Testis (tissue), 2 donors: ENCODE measurements at regions not wholly inside any gene's neighbourhood (a gene's known extent, or its start where the extent isn't known, plus 50 kb on each side); places are given as distances from the start of the nearest gene placed in this dataset.

Source experiments
- DNase-seq: peaks from one replicate; pipeline ENCODE4 v3.0.0-alpha.2; 2019
- H3K27ac ChIP-seq, 2 donors: fragments of 200-600 bp; sonication (generic); one replicate each; pipeline ENCODE4 v1.5.1; 2019
- H3K27me3 ChIP-seq: fragments of 200-600 bp; sonication (generic); one replicate; pipeline ENCODE4 v1.5.1; 2019
- H3K36me3 ChIP-seq: fragments of 200-600 bp; sonication (generic); one replicate; pipeline ENCODE4 v1.5.1; 2017; ENCODE audit warnings: low read depth; ENCODE audit errors: missing control alignments
- H3K4me1 ChIP-seq: fragments of 200-600 bp; sonication (generic); one replicate; pipeline ENCODE4 v1.5.1; 2019
- H3K4me3 ChIP-seq, 2 donors: fragments of 200-600 bp; sonication (generic); one replicate each; pipeline ENCODE4 v1.5.1; 2017 to 2019
- H3K9me3 ChIP-seq: fragments of 200-600 bp; sonication (generic); one replicate; pipeline ENCODE4 v1.5.1; 2017
- CTCF ChIP-seq, 3 experiments: fragments of 450-650 bp in 2 of 3; fragments of 200-600 bp in 1 of 3; sonication (generic) in 1 of 3; IDR thresholded peaks; one replicate each; pipeline ENCODE4 v1.5.1; 2016 to 2019; ENCODE audit warnings: antibody characterized with exemption in 3 of 3, mild to moderate bottlenecking in 2 of 3, moderate library complexity in 1 of 3
- POLR2A ChIP-seq: fragments of 450-650 bp; IDR thresholded peaks from one replicate; pipeline ENCODE4 v1.6.1; 2017; ENCODE audit warnings: antibody characterized with exemption, mild to moderate bottlenecking, moderate library complexity
- WGBS, 2 donors: methylation state at CpG; one replicate each; pipeline ENCODE4 v1.1.5; 2018; 5-methylcytosine and 5-hydroxymethylcytosine counted together
- intact Hi-C: fragments of 100-400 bp; cut with DNase I; formaldehyde crosslinking; loops from one replicate; pipeline ENCODE4 v1.15.1; 2023; ENCODE audit warnings: low total_unique reads

DNA sequence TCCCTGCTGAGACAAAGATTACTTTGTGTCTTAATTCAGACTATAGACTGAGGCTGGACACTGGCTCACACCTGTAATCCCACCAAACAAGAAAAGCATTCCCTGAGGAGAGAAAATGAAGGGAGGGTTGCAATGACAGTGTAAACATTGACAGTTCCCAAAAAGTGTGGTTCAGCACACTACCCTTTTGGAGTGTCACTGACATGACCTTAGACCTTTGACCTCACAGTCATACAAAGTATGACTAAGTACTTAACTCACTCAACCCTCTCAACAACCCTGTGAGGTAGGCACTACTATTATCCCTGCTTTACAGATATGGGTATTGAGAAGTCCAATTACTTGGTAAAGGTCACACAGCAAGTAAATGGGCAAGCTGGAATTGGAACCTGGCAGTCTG is 341.7 kb downstream of the LRRC3B start:
- TF ChIP-seq CTCF (IDR thresholded peaks at IDR 0.05) (no peak), POLR2A (no peak)
- no peaks in the 10 kb centered on the region for H3K27me3 ChIP-seq
- H3K4me1 ChIP-seq = no peaks in the 10 kb centered on the region
- no peak overlapping the region for H3K4me3 ChIP-seq
- intact Hi-C loops = no loop called here
- DNase-seq = no peak
- H3K36me3 ChIP-seq = no peaks in the 10 kb centered on the region
- H3K27ac ChIP-seq = no peak overlapping the region
- H3K9me3 ChIP-seq = no peaks in the 10 kb centered on the region

DNA sequence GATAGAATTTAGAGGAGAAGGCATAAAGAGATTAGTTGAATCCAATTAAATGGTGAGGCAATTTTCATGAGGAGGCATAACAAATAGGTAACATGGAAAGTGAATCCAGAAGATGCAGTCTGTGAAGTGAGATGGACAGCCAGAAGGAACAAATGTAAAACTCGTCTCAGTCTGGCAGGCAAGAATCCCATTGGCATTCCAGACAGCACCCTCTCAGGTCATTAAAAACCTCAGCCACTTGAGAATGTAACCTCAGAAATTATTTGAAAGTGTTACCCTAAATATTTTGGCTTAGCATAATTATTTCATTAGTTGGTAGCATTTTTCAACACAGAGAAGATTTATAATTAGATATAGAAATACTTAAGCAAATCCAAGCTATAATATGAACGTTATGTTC is 342.3 kb downstream of the LRRC3B start:
- no peak for DNase-seq
- H3K4me1 ChIP-seq = no peaks in the 10 kb centered on the region
- H3K27me3 ChIP-seq = no peaks in the 10 kb centered on the region
- no peak overlapping the region for H3K4me3 ChIP-seq
- no peaks in the 10 kb centered on the region for H3K9me3 ChIP-seq
- no peak for TF ChIP-seq CTCF (IDR thresholded peaks at IDR 0.05)
- TF ChIP-seq POLR2A = no peak
- intact Hi-C loops = no loop called here
- WGBS, 2 donors = 65 to 73% methylated on average over 2 of the region's 2 CpGs
- H3K27ac ChIP-seq = no peak overlapping the region
- H3K36me3 ChIP-seq = no peaks in the 10 kb centered on the region

DNA sequence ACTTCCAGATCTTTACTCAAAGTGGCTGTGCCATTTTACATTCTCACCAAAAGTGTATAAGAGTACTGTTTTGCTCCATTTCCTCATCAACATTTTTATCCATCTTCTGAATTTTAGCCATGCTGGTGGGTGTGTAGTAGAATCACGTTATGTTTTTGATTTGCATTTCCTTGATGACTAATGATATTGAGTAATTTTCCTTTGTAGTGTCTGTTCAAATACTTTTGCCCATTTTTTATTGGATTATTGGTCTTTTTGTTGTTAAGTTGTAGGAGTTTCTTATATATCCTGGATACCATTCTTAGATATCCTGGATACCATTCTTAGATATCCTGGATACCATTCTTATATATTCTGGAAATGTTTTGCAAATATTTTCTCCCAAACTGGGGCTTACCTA is 344.9 kb downstream of the LRRC3B start:
- TF ChIP-seq CTCF (IDR thresholded peaks at IDR 0.05) = no peak
- TF ChIP-seq POLR2A = no peak
- WGBS, 2 donors = 74 to 76% methylated on average over 1 of the region's 1 CpG
- intact Hi-C loops = no loop called here
- no peak overlapping the region for H3K4me3 ChIP-seq
- no peaks in the 10 kb centered on the region for H3K27me3 ChIP-seq
- no peaks in the 10 kb centered on the region for H3K9me3 ChIP-seq
- no peak for DNase-seq
- H3K4me1 ChIP-seq = no peaks in the 10 kb centered on the region
- H3K36me3 ChIP-seq = no peaks in the 10 kb centered on the region
- H3K27ac ChIP-seq = no peak overlapping the region

DNA sequence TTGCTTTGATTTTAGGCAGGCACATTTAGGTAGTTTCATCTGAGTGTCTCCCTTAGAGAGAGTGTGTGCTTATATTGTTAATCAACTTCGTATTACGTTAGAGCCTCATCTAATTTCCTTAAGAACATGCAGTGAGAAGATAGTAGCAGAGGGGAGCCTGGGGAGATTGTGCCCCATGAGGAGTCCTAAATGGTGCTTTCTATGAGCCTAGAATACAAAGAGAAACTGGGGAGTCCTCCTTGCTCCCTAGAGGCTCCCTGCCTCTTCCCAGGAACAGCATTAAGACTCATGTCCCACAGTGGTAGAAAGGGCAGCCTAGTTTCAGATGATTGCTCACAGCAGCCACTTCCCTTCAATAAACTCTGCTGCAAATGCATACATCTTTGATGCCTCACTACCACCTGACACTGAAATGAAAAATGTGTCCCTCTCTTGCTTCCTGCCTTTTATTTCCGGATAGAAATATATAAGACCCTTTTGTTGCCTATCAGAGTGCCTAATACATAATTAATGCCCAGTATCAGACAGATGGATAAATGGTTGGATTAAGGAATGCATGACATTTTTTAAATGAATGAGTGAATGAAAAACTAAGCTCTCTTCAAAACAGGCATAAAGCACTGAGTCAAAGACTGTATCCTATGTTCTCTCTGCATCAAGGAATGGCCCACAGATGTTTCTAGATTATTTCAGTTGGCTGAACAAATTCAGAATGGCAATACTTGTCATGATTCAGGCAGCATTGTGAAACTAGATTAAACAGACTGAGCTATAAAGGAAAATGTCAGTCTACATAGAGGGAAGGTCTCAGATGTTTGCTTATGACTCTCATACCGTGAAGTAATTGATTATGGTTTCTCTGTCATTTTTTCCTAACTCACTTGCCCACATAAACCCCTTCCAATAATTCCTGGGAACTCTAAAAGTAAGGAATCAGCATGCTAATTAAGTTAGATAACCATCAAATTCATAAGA is 362.1 kb downstream of the LRRC3B start:
- Histone ChIP-seq H3K36me3 (no peaks in the 10 kb centered on the region), H3K9me3 (no peaks in the 10 kb centered on the region), H3K4me1 (no peaks in the 10 kb centered on the region), H3K27ac (no peak overlapping the region), H3K27me3 (no peaks in the 10 kb centered on the region), H3K4me3 (no peak overlapping the region)
- DNase-seq = no peak
- WGBS, 2 donors = 67 to 71% methylated on average over 4 of the region's 4 CpGs
- TF ChIP-seq POLR2A = no peak
- no peak for TF ChIP-seq CTCF (IDR thresholded peaks at IDR 0.05)
- intact Hi-C loops = no loop called here

- Histone ChIP-seq H3K4me1 (no peaks in the 10 kb centered on the region), H3K9me3 (no peaks in the 10 kb centered on the region), H3K27me3 (no peaks in the 10 kb centered on the region), H3K36me3 (no peaks in the 10 kb centered on the region), H3K4me3 (no peak overlapping the region), H3K27ac (no peak overlapping the region)
- TF ChIP-seq CTCF (IDR thresholded peaks at IDR 0.05) (no peak), POLR2A (no peak)
- 67 to 92% methylated on average over 1 of the region's 1 CpG for WGBS, 2 donors
- intact Hi-C loops = no loop called here
- no peak for DNase-seq
Observed at GRCh38 chr3:26989037-26989436, 366.5 kb downstream of the LRRC3B start.
